GM12878 (cell line): ENCODE measurements at regions not wholly inside any gene's neighbourhood (a gene's known extent, or its start where the extent isn't known, plus 50 kb on each side); places are given as distances from the start of the nearest gene placed in this dataset.

ENCODE experiments used
- ATAC-seq: fragments of 200-7000 bp; cut with Tn5 transposase; 3 replicates; pipeline ENCODE4 v1.9.1; 2020; ENCODE audit warnings: mild to moderate bottlenecking, moderate library complexity
- BruUV-seq: library from RNA; stranded (reverse); fragments of 400-500 nt; replicated peaks from 2 replicates; lab custom pipeline; 2021; lab: Mats Ljungman, UMichigan
- CTCF ChIA-PET: fragments of 300-600 bp; sonication (Branson Sonifier 250); formaldehyde crosslinking; extraction: SDS; loops from one replicate; lab custom pipeline; 2021; ENCODE audit warnings: inconsistent platforms; lab: Yijun Ruan, JAX
- POLR2A ChIA-PET: fragments of 350-600 bp; formaldehyde crosslinking; extraction: SDS; loops from one replicate; lab custom pipeline; 2021; ENCODE audit warnings: inconsistent platforms; lab: Charles Lee
- RAD21 ChIA-PET: fragments of 300-600 bp; sonication (Branson Sonifier 250); formaldehyde crosslinking; loops from one replicate; lab custom pipeline; 2023; ENCODE audit warnings: antibody characterized with exemption; ENCODE audit not compliant: unreplicated experiment; lab: Charles Lee
- SMC1A ChIA-PET: fragments of 300-600 bp; sonication (Branson Sonifier 250); formaldehyde crosslinking; loops from one replicate; lab custom pipeline; 2023; ENCODE audit not compliant: unreplicated experiment, uncharacterized antibody; lab: Charles Lee
- DNase-seq: peaks from one replicate; pipeline ENCODE4 v3.0.0-alpha.2; 2011; ENCODE audit warnings: low read depth, low spot score
- FAIRE-seq: peaks from 3 replicates; lab custom pipeline; 2011; peaks lifted over from hg19 to GRCh38; lab: Jason Lieb, UNC
- H2AFZ ChIP-seq: 2 replicates; pipeline ENCODE4 v1.6.0; 2011; ENCODE audit warnings: low read depth, low read length, control low read depth; ENCODE audit not compliant: control insufficient read depth
- H3K27ac ChIP-seq: 2 replicates; pipeline ENCODE4 v1.5.1; 2011; ENCODE audit warnings: control low read depth; ENCODE audit not compliant: control insufficient read depth, insufficient read depth
- H3K27me3 ChIP-seq, 2 experiments: replicated peaks in 1 of 2; 2 replicates each; pipeline versions ENCODE4 v1.6.0 to v1.6.1; 2011; ENCODE audit warnings: low read length in 1 of 2; ENCODE audit not compliant: control insufficient read depth in 2 of 2, insufficient read depth in 2 of 2
- H3K36me3 ChIP-seq, 2 experiments: 2 replicates each; pipeline ENCODE4 v1.5.1; 2011; ENCODE audit warnings: low read length in 1 of 2; ENCODE audit not compliant: control insufficient read depth in 2 of 2, insufficient read depth in 2 of 2
- H3K4me1 ChIP-seq: 2 replicates; pipeline ENCODE4 v1.6.1; 2011; ENCODE audit warnings: mild to moderate bottlenecking, low read length, moderate library complexity, mixed read lengths; ENCODE audit not compliant: control insufficient read depth, insufficient read depth
- H3K4me2 ChIP-seq: 2 replicates; pipeline ENCODE4 v1.6.0; 2011; ENCODE audit warnings: control low read depth; ENCODE audit not compliant: control insufficient read depth, insufficient read depth
- H3K4me3 ChIP-seq: fragments of 200-600 bp; sonication (generic); 2 replicates; pipeline ENCODE4 v1.5.1; 2016
- H3K79me2 ChIP-seq: 2 replicates; pipeline ENCODE4 v1.6.0; 2011; ENCODE audit warnings: low read length; ENCODE audit not compliant: control insufficient read depth, insufficient read depth
- H3K9ac ChIP-seq: 2 replicates; pipeline ENCODE4 v1.8.0; 2011; ENCODE audit warnings: low read length, control low read depth, mixed read lengths; ENCODE audit not compliant: control insufficient read depth, insufficient read depth
- H3K9me3 ChIP-seq: replicated peaks from 3 replicates; pipeline ENCODE4 v1.5.1; 2011; ENCODE audit warnings: mild to moderate bottlenecking, low read length; ENCODE audit not compliant: control insufficient read depth, insufficient read depth
- H4K20me1 ChIP-seq: 2 replicates; pipeline ENCODE4 v1.6.0; 2011; ENCODE audit not compliant: control insufficient read depth, insufficient read depth
- BACH1 ChIP-seq: fragments of 450-650 bp; IDR thresholded peaks from 2 replicates; pipeline ENCODE4 v1.6.1; 2017; ENCODE audit warnings: mild to moderate bottlenecking, borderline replicate concordance
- BCL3 ChIP-seq: IDR thresholded peaks from 2 replicates; pipeline ENCODE4 v1.6.1; 2011; ENCODE audit warnings: borderline replicate concordance, low read depth, mild to moderate bottlenecking, moderate library complexity, low read length; ENCODE audit not compliant: insufficient read depth, poor library complexity, severe bottlenecking
- CBX5 ChIP-seq: sonication (generic); IDR thresholded peaks from 2 replicates; pipeline ENCODE4 v1.6.1; 2016; ENCODE audit warnings: low read depth, moderate library complexity, mild to moderate bottlenecking, inconsistent platforms
- CHD4 ChIP-seq: fragments of 200-600 bp; sonication (generic); IDR thresholded peaks from 2 replicates; pipeline ENCODE4 v1.6.1; 2016; ENCODE audit warnings: mild to moderate bottlenecking
- EED ChIP-seq: sonication (generic); IDR thresholded peaks from 2 replicates; pipeline ENCODE4 v1.6.1; 2016; ENCODE audit warnings: antibody characterized with exemption, low read depth
- IRF3 ChIP-seq: fragments of 450-650 bp; IDR thresholded peaks from 2 replicates; pipeline ENCODE4 v1.6.1; 2014; ENCODE audit warnings: mild to moderate bottlenecking
- JUNB ChIP-seq: IDR thresholded peaks from 2 replicates; pipeline ENCODE4 v1.6.1; 2016; ENCODE audit warnings: antibody characterized with exemption, mild to moderate bottlenecking
- KDM1A ChIP-seq: fragments of 200-600 bp; sonication (generic); IDR thresholded peaks from 2 replicates; pipeline ENCODE4 v1.6.1; 2016; ENCODE audit warnings: borderline replicate concordance
- MEF2B ChIP-seq: fragments of 450-650 bp; IDR thresholded peaks from 2 replicates; pipeline ENCODE4 v1.6.1; 2018; ENCODE audit warnings: mild to moderate bottlenecking, moderate library complexity; ENCODE audit not compliant: partially characterized antibody, poor library complexity, severe bottlenecking
- MYC ChIP-seq: IDR thresholded peaks from 2 replicates; pipeline ENCODE4 v1.6.1; 2011; ENCODE audit warnings: mild to moderate bottlenecking, low read length, moderate library complexity, inconsistent platforms; ENCODE audit not compliant: insufficient read depth, insufficient replicate concordance, insufficient read length, severe bottlenecking
- PBX3 ChIP-seq: IDR thresholded peaks from 2 replicates; pipeline ENCODE4 v1.6.1; 2011; ENCODE audit warnings: mild to moderate bottlenecking, low read depth, low read length, moderate library complexity; ENCODE audit not compliant: insufficient replicate concordance
- SPI1 ChIP-seq: IDR thresholded peaks from 2 replicates; pipeline ENCODE4 v1.6.1; 2011; ENCODE audit warnings: low read depth, mild to moderate bottlenecking, low read length, moderate library complexity, borderline replicate concordance; ENCODE audit not compliant: insufficient read depth
- YBX1 ChIP-seq: fragments of 450-650 bp; IDR thresholded peaks from 2 replicates; pipeline ENCODE4 v1.6.1; 2016; ENCODE audit warnings: antibody characterized with exemption
- ZNF217 ChIP-seq: fragments of 450-650 bp; IDR thresholded peaks from 2 replicates; pipeline ENCODE4 v1.6.1; 2017; ENCODE audit warnings: antibody characterized with exemption, mild to moderate bottlenecking
- whole genome bisulfite sequencing: methylation state at CpG from one replicate; pipeline ENCODE4 v1.1.6; 2016; ENCODE audit warnings: low lambda C conversion rate; ENCODE audit not compliant: insufficient replicate concordance, insufficient coverage; ENCODE audit errors: missing lambda C conversion rate; 5-methylcytosine and 5-hydroxymethylcytosine counted together
- in situ Hi-C: fragments of 300-500 bp; cut with MboI; formaldehyde crosslinking; loops from 9 replicates; pipeline ENCODE4 v1.14.3; 2018; ENCODE audit warnings: mixed read lengths
- intact Hi-C: fragments of 100-400 bp; cut with micrococcal nuclease; formaldehyde crosslinking; loops from one replicate; pipeline ENCODE4 v1.14.2; 2022; ENCODE audit not compliant: unreplicated experiment

- TF ChIP-seq MYC: no peak
- no peak for TF ChIP-seq KDM1A
- TF ChIP-seq EED: no peak
- TF ChIP-seq CHD4: no peak
- no peak for TF ChIP-seq IRF3
- TF ChIP-seq BACH1: no peak
- TF ChIP-seq BCL3: no peak
- TF ChIP-seq ZNF217: no peak
Observed at GRCh38 chr12:107437954-107438353, 247.6 kb upstream of the PWP1 start (continued).

- H3K4me2 ChIP-seq: no peak overlapping the region
- H3K9me3 ChIP-seq: no peaks in the 10 kb centered on the region; the same call in 2 of the 3 replicates
- H3K36me3 ChIP-seq: no peaks in the 10 kb centered on the region
- FAIRE-seq: no peak
- no peak for ATAC-seq
- ChIA-PET SMC1A (interaction anchor here (1.3 kb wide), 1 partner anchor 13 kb away, joined by 3 read pairs; no protein-coding TSS in a partner anchor), POLR2A (no interaction called here), CTCF (no interaction called here), RAD21 (no interaction called here)
- intact Hi-C loops (no loop called here), in situ Hi-C loops (no loop called here)
- H3K27me3 ChIP-seq: no peaks in the 10 kb centered on the region
- no peaks in the 10 kb centered on the region for H4K20me1 ChIP-seq
- no peak for DNase-seq
- TF ChIP-seq PBX3 (no peak), JUNB (no peak), SPI1 (no peak), YBX1 (no peak), CBX5 (no peak), MEF2B (no peak)
- BruUV-seq: no TSS peak
- no peak overlapping the region for H3K27ac ChIP-seq
- no peaks in the 10 kb centered on the region for H3K4me1 ChIP-seq
- no peaks in the 10 kb centered on the region for H3K79me2 ChIP-seq
- no peak overlapping the region for H3K4me3 ChIP-seq
- no peak overlapping the region for H2AFZ ChIP-seq
- H3K9ac ChIP-seq: no peak overlapping the region
- WGBS: 39% methylated on average over 8 of the region's 8 CpGs
Observed at GRCh38 chr12:107439026-107439738, 246.4 kb upstream of the PWP1 start.
